Endothelial cell (in vitro differentiated cells): ENCODE measurements at regions not wholly inside any gene's neighbourhood (a gene's known extent, or its start where the extent isn't known, plus 50 kb on each side); places are given as distances from the start of the nearest gene placed in this dataset.

ENCODE experiments used
- DNase-seq: peaks from one replicate; pipeline ENCODE4 v3.0.0; 2021; ENCODE audit warnings: low spot score
- H3K27ac Mint-ChIP-seq: one replicate; pipeline ENCODE4 v1.8.0; 2021; ENCODE audit warnings: mixed read lengths, inconsistent platforms; ENCODE audit not compliant: unreplicated experiment
- H3K27me3 Mint-ChIP-seq: one replicate; pipeline ENCODE4 v1.8.0; 2021; ENCODE audit warnings: mild to moderate bottlenecking, moderate library complexity, mixed read lengths, inconsistent platforms; ENCODE audit not compliant: unreplicated experiment
- H3K36me3 Mint-ChIP-seq: one replicate; pipeline ENCODE4 v1.8.0; 2021; ENCODE audit warnings: mild to moderate bottlenecking, low read depth, mixed read lengths, inconsistent platforms; ENCODE audit not compliant: unreplicated experiment
- H3K4me1 Mint-ChIP-seq: one replicate; pipeline ENCODE4 v1.8.0; 2021; ENCODE audit warnings: mild to moderate bottlenecking, mixed read lengths, inconsistent platforms; ENCODE audit not compliant: unreplicated experiment
- H3K4me3 Mint-ChIP-seq: one replicate; pipeline ENCODE4 v1.8.0; 2021; ENCODE audit warnings: mild to moderate bottlenecking, mixed read lengths, inconsistent platforms; ENCODE audit not compliant: unreplicated experiment
- H3K9me3 Mint-ChIP-seq: one replicate; pipeline ENCODE4 v1.8.0; 2021; ENCODE audit warnings: mixed read lengths, inconsistent platforms; ENCODE audit not compliant: unreplicated experiment
- TF ChIP-seq, protein P1 (sequence below): fragments of 200-600 bp; sonication (generic); IDR thresholded peaks from one replicate; pipeline ENCODE4 v1.5.0; 2021; ENCODE audit warnings: antibody characterized with exemption; ENCODE audit not compliant: unreplicated experiment

GRCh38 chr22:25358421-25359170 is 139.2 kb downstream of the CRYBB2 start:
- H3K4me1 Mint-ChIP-seq = no peaks in the 10 kb centered on the region
- peaks cover 11% of the 10 kb centered on the region for H3K36me3 Mint-ChIP-seq
- H3K4me3 Mint-ChIP-seq = no peak overlapping the region
- TF ChIP-seq, protein P1, sequence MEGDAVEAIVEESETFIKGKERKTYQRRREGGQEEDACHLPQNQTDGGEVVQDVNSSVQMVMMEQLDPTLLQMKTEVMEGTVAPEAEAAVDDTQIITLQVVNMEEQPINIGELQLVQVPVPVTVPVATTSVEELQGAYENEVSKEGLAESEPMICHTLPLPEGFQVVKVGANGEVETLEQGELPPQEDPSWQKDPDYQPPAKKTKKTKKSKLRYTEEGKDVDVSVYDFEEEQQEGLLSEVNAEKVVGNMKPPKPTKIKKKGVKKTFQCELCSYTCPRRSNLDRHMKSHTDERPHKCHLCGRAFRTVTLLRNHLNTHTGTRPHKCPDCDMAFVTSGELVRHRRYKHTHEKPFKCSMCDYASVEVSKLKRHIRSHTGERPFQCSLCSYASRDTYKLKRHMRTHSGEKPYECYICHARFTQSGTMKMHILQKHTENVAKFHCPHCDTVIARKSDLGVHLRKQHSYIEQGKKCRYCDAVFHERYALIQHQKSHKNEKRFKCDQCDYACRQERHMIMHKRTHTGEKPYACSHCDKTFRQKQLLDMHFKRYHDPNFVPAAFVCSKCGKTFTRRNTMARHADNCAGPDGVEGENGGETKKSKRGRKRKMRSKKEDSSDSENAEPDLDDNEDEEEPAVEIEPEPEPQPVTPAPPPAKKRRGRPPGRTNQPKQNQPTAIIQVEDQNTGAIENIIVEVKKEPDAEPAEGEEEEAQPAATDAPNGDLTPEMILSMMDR = no peak
- H3K9me3 Mint-ChIP-seq = no peaks in the 10 kb centered on the region
- H3K27me3 Mint-ChIP-seq = peaks cover 11% of the 10 kb centered on the region
- no peak overlapping the region for H3K27ac Mint-ChIP-seq
- DNase-seq = no peak

DNA sequence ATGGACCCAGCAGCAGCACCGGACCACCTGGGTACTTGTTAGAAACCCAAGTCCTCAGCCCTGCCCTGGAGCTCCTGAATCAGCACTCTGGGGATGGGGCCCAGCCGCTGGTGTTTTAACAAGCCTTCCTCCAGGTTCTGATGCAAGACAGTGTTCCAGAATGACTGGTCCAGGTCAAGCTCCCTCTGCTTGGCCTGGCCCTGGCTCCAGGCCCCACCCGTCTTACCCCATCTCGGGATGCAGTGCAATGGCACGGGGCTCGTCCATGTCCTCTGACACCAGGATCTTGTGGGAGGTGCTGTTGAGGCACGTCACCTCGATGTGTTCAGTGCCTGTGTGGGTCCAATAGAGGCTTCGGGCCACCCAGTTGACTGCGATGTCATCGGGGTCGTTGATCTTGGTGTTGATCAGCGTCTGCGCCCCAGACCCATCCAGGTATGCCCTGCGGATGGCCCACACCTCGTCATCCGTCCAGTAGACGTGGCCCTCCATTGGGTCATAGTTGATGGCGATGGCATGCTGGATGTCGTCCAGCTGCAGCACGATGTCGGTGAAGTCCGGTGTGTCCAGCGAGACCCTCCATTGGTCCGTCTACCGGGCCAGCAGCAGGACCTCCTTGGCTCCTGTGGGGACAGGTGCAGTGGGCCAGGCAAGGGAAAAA is 140.3 kb downstream of the CRYBB2 start:
- H3K4me3 Mint-ChIP-seq = no peak overlapping the region
- TF ChIP-seq, protein P1 = no peak
- no peaks in the 10 kb centered on the region for H3K9me3 Mint-ChIP-seq
- H3K4me1 Mint-ChIP-seq = peaks cover 2% of the 10 kb centered on the region
- peaks cover 12% of the 10 kb centered on the region for H3K27me3 Mint-ChIP-seq
- no peak for DNase-seq
- peaks cover 9% of the 10 kb centered on the region for H3K36me3 Mint-ChIP-seq
- no peak overlapping the region for H3K27ac Mint-ChIP-seq

DNA sequence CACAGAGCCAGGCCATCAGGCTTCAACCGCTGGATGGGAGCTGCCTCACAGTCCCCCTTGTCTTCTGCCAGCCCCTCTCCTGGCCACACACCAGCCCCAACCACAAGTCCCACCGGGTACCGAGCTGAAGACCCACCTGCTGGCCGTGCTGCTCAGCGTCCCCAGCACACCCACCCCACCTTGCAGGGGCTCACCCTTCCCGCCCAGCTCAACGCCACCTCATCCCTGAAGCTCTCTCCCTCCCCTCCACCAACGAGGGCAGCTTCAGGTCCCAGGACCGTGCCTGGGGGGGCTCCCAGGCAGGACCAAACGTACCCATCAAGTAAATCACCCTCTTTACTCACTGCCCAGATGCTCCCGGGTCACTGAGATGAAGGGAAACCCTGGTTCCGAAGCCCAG is 141.0 kb downstream of the CRYBB2 start:
- H3K27me3 Mint-ChIP-seq = peaks cover 12% of the 10 kb centered on the region
- no peak overlapping the region for H3K4me3 Mint-ChIP-seq
- TF ChIP-seq, protein P1 = no peak
- peaks cover 9% of the 10 kb centered on the region for H3K36me3 Mint-ChIP-seq
- H3K27ac Mint-ChIP-seq = no peak overlapping the region
- no peaks in the 10 kb centered on the region for H3K9me3 Mint-ChIP-seq
- peaks cover 9% of the 10 kb centered on the region for H3K4me1 Mint-ChIP-seq
- no peak for DNase-seq

GRCh38 chr22:25360891-25361645 is 141.6 kb downstream of the CRYBB2 start:
- Mint-ChIP-seq H3K36me3 (peaks cover 9% of the 10 kb centered on the region), H3K4me3 (no peak overlapping the region), H3K9me3 (no peaks in the 10 kb centered on the region), H3K4me1 (peaks cover 15% of the 10 kb centered on the region), H3K27ac (no peak overlapping the region), H3K27me3 (peaks cover 10% of the 10 kb centered on the region)
- no peak for DNase-seq
- TF ChIP-seq, protein P1 = no peak
